ENCODE measurements at regions not wholly inside any gene's neighbourhood (a gene's known extent, or its start where the extent isn't known, plus 50 kb on each side); places are given as distances from the start of the nearest gene placed in this dataset.

DNA sequence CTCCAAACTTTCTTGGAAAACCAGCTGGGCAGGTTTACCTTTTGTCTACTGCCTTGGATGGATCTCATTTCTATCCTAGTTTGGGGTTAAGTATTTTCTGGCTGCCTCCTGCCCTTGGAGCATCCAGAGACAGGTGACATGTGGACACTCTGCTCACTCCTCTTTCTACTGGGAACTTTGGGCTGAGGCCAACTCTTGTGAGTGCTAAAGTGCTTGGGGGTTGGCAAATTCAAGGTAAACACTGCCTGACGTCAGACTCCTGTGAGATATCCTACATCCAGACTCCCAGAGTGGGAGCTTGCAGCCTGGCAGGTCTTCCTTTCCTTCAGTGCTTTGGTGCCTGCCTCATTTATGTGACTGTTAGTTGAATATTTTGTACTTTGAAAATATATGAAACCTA, 388.1 kb downstream of the KCNRG start:
- WGBS (ENCODE audit: low lambda C conversion rate, missing lambda C conversion rate): 25% methylated on average over 1 of the region's 1 CpG
- peak; percentile 39 for DNase-seq (ENCODE audit: low spot score)
- Histone ChIP-seq H3K36me3 (replicated peaks; ENCODE audit: insufficient read depth, low read depth) (no peaks in the 10 kb centered on the region), H3K4me1 (ENCODE audit: insufficient read depth) (peaks cover 10% of the 10 kb centered on the region), H3K27me3 (no peaks in the 10 kb centered on the region), H2AFZ (no peak overlapping the region), H3K9me3 (ENCODE audit: low read depth) (no peaks in the 10 kb centered on the region), H3K4me3 (no peak overlapping the region), H3K79me2 (no peaks in the 10 kb centered on the region), H3K27ac (no peak overlapping the region), H3K4me2 (no peak overlapping the region), H3K9me2 (replicated peaks; ENCODE audit: insufficient read depth) (no peaks in the 10 kb centered on the region), H4K20me1 (ENCODE audit: insufficient read depth, poor library complexity, severe bottlenecking) (no peaks in the 10 kb centered on the region)
- TF ChIP-seq, protein P1, sequence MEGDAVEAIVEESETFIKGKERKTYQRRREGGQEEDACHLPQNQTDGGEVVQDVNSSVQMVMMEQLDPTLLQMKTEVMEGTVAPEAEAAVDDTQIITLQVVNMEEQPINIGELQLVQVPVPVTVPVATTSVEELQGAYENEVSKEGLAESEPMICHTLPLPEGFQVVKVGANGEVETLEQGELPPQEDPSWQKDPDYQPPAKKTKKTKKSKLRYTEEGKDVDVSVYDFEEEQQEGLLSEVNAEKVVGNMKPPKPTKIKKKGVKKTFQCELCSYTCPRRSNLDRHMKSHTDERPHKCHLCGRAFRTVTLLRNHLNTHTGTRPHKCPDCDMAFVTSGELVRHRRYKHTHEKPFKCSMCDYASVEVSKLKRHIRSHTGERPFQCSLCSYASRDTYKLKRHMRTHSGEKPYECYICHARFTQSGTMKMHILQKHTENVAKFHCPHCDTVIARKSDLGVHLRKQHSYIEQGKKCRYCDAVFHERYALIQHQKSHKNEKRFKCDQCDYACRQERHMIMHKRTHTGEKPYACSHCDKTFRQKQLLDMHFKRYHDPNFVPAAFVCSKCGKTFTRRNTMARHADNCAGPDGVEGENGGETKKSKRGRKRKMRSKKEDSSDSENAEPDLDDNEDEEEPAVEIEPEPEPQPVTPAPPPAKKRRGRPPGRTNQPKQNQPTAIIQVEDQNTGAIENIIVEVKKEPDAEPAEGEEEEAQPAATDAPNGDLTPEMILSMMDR (IDR thresholded peaks at IDR 0.05; ENCODE audit: poor library complexity): no peak
- no peak for TF ChIP-seq EZH2phosphoT487 (IDR thresholded peaks at IDR 0.05; ENCODE audit: low read depth, severe bottlenecking, unreplicated experiment)
- no peak for TF ChIP-seq EZH2 (IDR thresholded peaks at IDR 0.05; ENCODE audit: borderline replicate concordance)

DNA sequence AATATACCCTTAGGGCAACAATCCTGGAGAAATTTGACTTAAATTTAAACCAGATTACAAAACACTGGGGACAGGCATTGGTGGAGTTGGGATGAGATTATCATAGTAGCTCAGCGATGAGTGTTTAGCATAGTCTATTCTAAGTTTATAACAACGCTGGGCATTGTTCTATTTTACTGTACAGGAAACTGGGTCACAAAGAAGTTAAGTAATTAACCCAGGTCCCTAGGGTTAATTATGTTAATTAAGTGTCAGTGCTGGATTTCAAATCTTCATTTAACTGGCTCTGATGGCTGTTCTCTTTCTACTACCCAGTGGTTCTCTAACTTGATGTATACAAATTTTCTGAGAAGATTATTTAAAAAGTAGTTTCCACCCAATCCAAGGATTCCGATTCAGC, 388.9 kb downstream of the KCNRG start:
- peaks cover 10% of the 10 kb centered on the region for H3K4me1 ChIP-seq (ENCODE audit: insufficient read depth)
- H3K4me2 ChIP-seq: no peak overlapping the region
- H3K4me3 ChIP-seq: no peak overlapping the region
- no peaks in the 10 kb centered on the region for H4K20me1 ChIP-seq (ENCODE audit: insufficient read depth, poor library complexity, severe bottlenecking)
- H3K36me3 ChIP-seq (replicated peaks; ENCODE audit: insufficient read depth, low read depth): no peaks in the 10 kb centered on the region
- no peak overlapping the region for H2AFZ ChIP-seq
- TF ChIP-seq EZH2 (IDR thresholded peaks at IDR 0.05; ENCODE audit: borderline replicate concordance): no peak
- TF ChIP-seq, protein P1 (IDR thresholded peaks at IDR 0.05; ENCODE audit: poor library complexity): no peak
- no peak for DNase-seq (ENCODE audit: low spot score)
- 92% methylated on average over 3 of the region's 3 CpGs for WGBS (ENCODE audit: low lambda C conversion rate, missing lambda C conversion rate)
- H3K27ac ChIP-seq: no peak overlapping the region
- H3K79me2 ChIP-seq: no peaks in the 10 kb centered on the region
- H3K9me3 ChIP-seq (ENCODE audit: low read depth): no peaks in the 10 kb centered on the region
- H3K27me3 ChIP-seq: no peaks in the 10 kb centered on the region
- no peaks in the 10 kb centered on the region for H3K9me2 ChIP-seq (replicated peaks; ENCODE audit: insufficient read depth)

DNA sequence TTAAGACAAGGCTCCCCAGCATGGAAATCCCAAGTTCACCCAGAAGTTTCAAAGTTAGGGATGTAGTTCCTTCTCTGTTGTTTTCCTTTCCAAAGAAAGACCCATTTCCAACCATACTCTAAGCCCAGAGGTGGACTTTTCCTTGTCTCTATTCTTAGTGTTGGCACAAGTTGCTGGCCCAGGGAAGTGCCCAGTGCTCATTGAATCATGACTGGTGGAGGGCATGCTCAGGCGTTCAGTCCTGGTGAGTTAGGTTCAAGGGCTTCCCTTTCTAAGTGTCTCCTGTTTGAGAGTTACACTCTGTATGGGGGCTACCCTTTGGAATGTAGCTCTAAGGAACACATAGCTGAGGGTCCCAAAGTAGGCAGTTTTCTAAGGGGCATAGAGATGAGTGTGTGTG, 389.5 kb downstream of the KCNRG start:
- Histone ChIP-seq H3K27ac (no peak overlapping the region), H3K4me3 (no peak overlapping the region), H3K36me3 (replicated peaks; ENCODE audit: insufficient read depth, low read depth) (no peaks in the 10 kb centered on the region), H3K27me3 (no peaks in the 10 kb centered on the region), H4K20me1 (ENCODE audit: insufficient read depth, poor library complexity, severe bottlenecking) (no peaks in the 10 kb centered on the region), H3K9me2 (replicated peaks; ENCODE audit: insufficient read depth) (no peaks in the 10 kb centered on the region), H3K9me3 (ENCODE audit: low read depth) (no peaks in the 10 kb centered on the region), H3K79me2 (no peaks in the 10 kb centered on the region), H3K4me2 (no peak overlapping the region), H2AFZ (no peak overlapping the region), H3K4me1 (ENCODE audit: insufficient read depth) (peaks cover 10% of the 10 kb centered on the region)
- WGBS (ENCODE audit: low lambda C conversion rate, missing lambda C conversion rate): 100% methylated on average over 1 of the region's 1 CpG
- TF ChIP-seq, protein P1 (IDR thresholded peaks at IDR 0.05; ENCODE audit: poor library complexity): no peak
- TF ChIP-seq EZH2phosphoT487 (IDR thresholded peaks at IDR 0.05; ENCODE audit: low read depth, severe bottlenecking, unreplicated experiment): no peak
- TF ChIP-seq EZH2 (IDR thresholded peaks at IDR 0.05; ENCODE audit: borderline replicate concordance): no peak
- no peak for DNase-seq (ENCODE audit: low spot score)

DNA sequence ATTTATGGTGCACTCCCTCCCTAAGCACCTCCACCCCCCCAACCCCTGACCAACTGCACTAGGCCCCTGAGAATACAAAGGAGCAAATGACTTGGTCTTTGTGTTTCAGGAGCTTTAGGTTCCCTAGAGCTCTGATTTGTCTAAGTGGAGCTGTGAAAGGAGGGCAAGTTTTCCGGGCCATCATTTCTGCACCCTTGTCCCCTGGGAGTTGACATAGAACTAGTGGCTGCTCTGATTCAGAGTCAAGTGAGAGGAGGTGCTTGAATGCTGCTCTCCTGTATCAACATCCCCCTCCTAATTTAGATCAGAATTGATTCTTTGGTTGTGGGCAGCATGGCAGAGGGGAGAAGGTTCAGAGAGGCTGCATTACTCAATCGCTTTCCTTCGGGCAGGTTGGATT, 391.6 kb downstream of the KCNRG start:
- Histone ChIP-seq H3K79me2 (no peaks in the 10 kb centered on the region), H3K36me3 (replicated peaks; ENCODE audit: insufficient read depth, low read depth) (no peaks in the 10 kb centered on the region), H3K9me3 (ENCODE audit: low read depth) (no peaks in the 10 kb centered on the region), H3K4me2 (no peak overlapping the region), H3K9me2 (replicated peaks; ENCODE audit: insufficient read depth) (no peaks in the 10 kb centered on the region), H3K27me3 (no peaks in the 10 kb centered on the region), H3K4me3 (no peak overlapping the region), H4K20me1 (ENCODE audit: insufficient read depth, poor library complexity, severe bottlenecking) (no peaks in the 10 kb centered on the region), H2AFZ (no peak overlapping the region), H3K4me1 (ENCODE audit: insufficient read depth) (peaks cover 14% of the 10 kb centered on the region), H3K27ac (no peak overlapping the region)
- TF ChIP-seq, protein P1 (IDR thresholded peaks at IDR 0.05; ENCODE audit: poor library complexity): no peak
- TF ChIP-seq EZH2phosphoT487 (IDR thresholded peaks at IDR 0.05; ENCODE audit: low read depth, severe bottlenecking, unreplicated experiment): no peak
- no peak for TF ChIP-seq EZH2 (IDR thresholded peaks at IDR 0.05; ENCODE audit: borderline replicate concordance)
- WGBS (ENCODE audit: low lambda C conversion rate, missing lambda C conversion rate): 92% methylated on average over 3 of the region's 3 CpGs
- DNase-seq (ENCODE audit: low spot score): no peak

Data from hepatocyte (in vitro differentiated cells).